ENCODE measurements at regions not wholly inside any gene's neighbourhood (a gene's known extent, or its start where the extent isn't known, plus 50 kb on each side); places are given as distances from the start of the nearest gene placed in this dataset.

- no peak overlapping the region for H3K4me3 ChIP-seq (ENCODE audit: low read length)
- TF ChIP-seq CTCF (IDR thresholded peaks at IDR 0.05; ENCODE audit: insufficient read depth, low read depth, low read length, missing control alignments), result no peak
- DNase-seq (ENCODE audit: low read depth), result no peak
Observed at GRCh38 chr2:144219979-144220378, 299.9 kb downstream of the ZEB2 start.

- no peak overlapping the region for H3K4me3 ChIP-seq (ENCODE audit: low read length)
- TF ChIP-seq CTCF (IDR thresholded peaks at IDR 0.05; ENCODE audit: insufficient read depth, low read depth, low read length, missing control alignments), result no peak
- no peak for DNase-seq (ENCODE audit: low read depth)
Observed at GRCh38 chr2:144217853-144218633, 301.9 kb downstream of the ZEB2 start.

- DNase-seq (ENCODE audit: low read depth), result no peak
- H3K4me3 ChIP-seq (ENCODE audit: low read length), result no peak overlapping the region
- TF ChIP-seq CTCF (IDR thresholded peaks at IDR 0.05; ENCODE audit: insufficient read depth, low read depth, low read length, missing control alignments), result no peak
Observed at GRCh38 chr2:144215701-144216675, 303.9 kb downstream of the ZEB2 start.

- no peak for TF ChIP-seq CTCF (IDR thresholded peaks at IDR 0.05; ENCODE audit: insufficient read depth, low read depth, low read length, missing control alignments)
- no peak overlapping the region for H3K4me3 ChIP-seq (ENCODE audit: low read length)
- no peak for DNase-seq (ENCODE audit: low read depth)
Observed at GRCh38 chr2:144215207-144215606, 304.7 kb downstream of the ZEB2 start.

- no peak overlapping the region for H3K4me3 ChIP-seq (ENCODE audit: low read length)
- TF ChIP-seq CTCF (IDR thresholded peaks at IDR 0.05; ENCODE audit: insufficient read depth, low read depth, low read length, missing control alignments), result no peak
- DNase-seq (ENCODE audit: low read depth), result no peak
Observed at GRCh38 chr2:144213797-144214196, 306.1 kb downstream of the ZEB2 start.

- no peak for DNase-seq (ENCODE audit: low read depth)
- no peak overlapping the region for H3K4me3 ChIP-seq (ENCODE audit: low read length)
- TF ChIP-seq CTCF (IDR thresholded peaks at IDR 0.05; ENCODE audit: insufficient read depth, low read depth, low read length, missing control alignments), result no peak
Observed at GRCh38 chr2:144211826-144212225, 308.1 kb downstream of the ZEB2 start.

Data from epithelial cell of esophagus (primary cell).